Lower leg skin (tissue), 3 donors: ENCODE measurements at regions not wholly inside any gene's neighbourhood (a gene's known extent, or its start where the extent isn't known, plus 50 kb on each side); places are given as distances from the start of the nearest gene placed in this dataset.

ENCODE experiments used
- CTCF ChIP-seq, 3 donors: fragments of 450-650 bp; IDR thresholded peaks; one replicate each; pipeline ENCODE4 v1.5.1; 2016; ENCODE audit warnings: antibody characterized with exemption in 3 of 3, mild to moderate bottlenecking in 3 of 3, moderate library complexity in 2 of 3
- POLR2A ChIP-seq, 2 donors: fragments of 450-650 bp; IDR thresholded peaks; one replicate each; pipeline ENCODE4 v1.6.1; 2016 to 2017; ENCODE audit warnings: antibody characterized with exemption in 2 of 2, mild to moderate bottlenecking in 1 of 2, moderate library complexity in 1 of 2

- no peak for TF ChIP-seq CTCF (IDR thresholded peaks at IDR 0.05)
- no peak for TF ChIP-seq POLR2A (IDR thresholded peaks at IDR 0.05)
These were observed 513.5 kb upstream of the NR3C2 start for GRCh38 chr4:148955564-148956297.
